Parathyroid adenoma (tissue), 2 donors: ENCODE measurements at regions not wholly inside any gene's neighbourhood (a gene's known extent, or its start where the extent isn't known, plus 50 kb on each side); places are given as distances from the start of the nearest gene placed in this dataset.

Source experiments
- H2AFZ ChIP-seq: fragments of 300-600 bp; sonication (generic); one replicate; pipeline ENCODE4 v1.7.0; 2017; ENCODE audit warnings: antibody characterized with exemption, mild to moderate bottlenecking
- H3K27ac ChIP-seq: fragments of 300-600 bp; sonication (generic); one replicate; pipeline ENCODE4 v1.7.0; 2017
- H3K27me3 ChIP-seq: fragments of 300-600 bp; sonication (generic); one replicate; pipeline ENCODE4 v1.7.0; 2017; ENCODE audit warnings: low read length; ENCODE audit not compliant: control insufficient read depth, insufficient read depth
- H3K36me3 ChIP-seq: fragments of 300-600 bp; sonication (generic); one replicate; pipeline ENCODE4 v1.7.0; 2017; ENCODE audit warnings: low read length; ENCODE audit not compliant: control insufficient read depth, insufficient read depth
- H3K4me1 ChIP-seq: fragments of 300-600 bp; sonication (generic); one replicate; pipeline ENCODE4 v1.7.0; 2017; ENCODE audit warnings: control low read depth
- H3K4me2 ChIP-seq: fragments of 300-600 bp; sonication (generic); one replicate; pipeline ENCODE4 v1.7.0; 2017; ENCODE audit warnings: low read length
- H3K4me3 ChIP-seq: fragments of 300-600 bp; sonication (generic); one replicate; pipeline ENCODE4 v1.7.0; 2017; ENCODE audit warnings: low read depth, low read length
- H3K79me2 ChIP-seq: fragments of 300-600 bp; sonication (generic); one replicate; pipeline ENCODE4 v1.7.0; 2017; ENCODE audit warnings: control low read depth
- H3K9ac ChIP-seq: fragments of 300-600 bp; sonication (generic); one replicate; pipeline ENCODE4 v1.7.0; 2017; ENCODE audit warnings: mild to moderate bottlenecking
- H3K9me3 ChIP-seq: fragments of 300-600 bp; sonication (generic); one replicate; pipeline ENCODE4 v1.7.0; 2017; ENCODE audit warnings: low read length; ENCODE audit not compliant: control insufficient read depth
- CTCF ChIP-seq: fragments of 300-600 bp; sonication (generic); IDR thresholded peaks from one replicate; pipeline ENCODE4 v1.7.0; 2017; ENCODE audit warnings: antibody characterized with exemption, mild to moderate bottlenecking
- donor health status: primary hyperparathyroidism.

- Histone ChIP-seq H2AFZ (no peak overlapping the region), H3K36me3 (no peaks in the 10 kb centered on the region), H3K4me1 (no peaks in the 10 kb centered on the region), H3K4me3 (no peak overlapping the region), H3K79me2 (no peaks in the 10 kb centered on the region), H3K4me2 (no peak overlapping the region), H3K27me3 (no peaks in the 10 kb centered on the region), H3K9ac (no peak overlapping the region), H3K9me3 (no peaks in the 10 kb centered on the region), H3K27ac (no peak overlapping the region)
- TF ChIP-seq CTCF = no peak
Measured at GRCh38 chr10:105605918-105606317, 964.8 kb downstream of the SORCS3 start.

- Histone ChIP-seq H3K4me2 (no peak overlapping the region), H3K4me3 (no peak overlapping the region), H3K9me3 (no peaks in the 10 kb centered on the region), H2AFZ (no peak overlapping the region), H3K27ac (no peak overlapping the region), H3K4me1 (no peaks in the 10 kb centered on the region), H3K79me2 (no peaks in the 10 kb centered on the region), H3K9ac (no peak overlapping the region), H3K27me3 (no peaks in the 10 kb centered on the region), H3K36me3 (no peaks in the 10 kb centered on the region)
- no peak for TF ChIP-seq CTCF
Measured at GRCh38 chr10:105605104-105605503, 964.0 kb downstream of the SORCS3 start.

GRCh38 chr10:105598207-105598606 is 957.1 kb downstream of the SORCS3 start:
- Histone ChIP-seq H3K36me3 (no peaks in the 10 kb centered on the region), H3K4me1 (no peaks in the 10 kb centered on the region), H3K27me3 (no peaks in the 10 kb centered on the region), H3K79me2 (no peaks in the 10 kb centered on the region), H2AFZ (no peak overlapping the region), H3K4me2 (no peak overlapping the region), H3K9me3 (no peaks in the 10 kb centered on the region), H3K27ac (no peak overlapping the region), H3K4me3 (no peak overlapping the region), H3K9ac (no peak overlapping the region)
- TF ChIP-seq CTCF = no peak

- no peak for TF ChIP-seq CTCF
- no peaks in the 10 kb centered on the region for H3K79me2 ChIP-seq
- no peaks in the 10 kb centered on the region for H3K9me3 ChIP-seq
- no peak overlapping the region for H2AFZ ChIP-seq
- no peaks in the 10 kb centered on the region for H3K27me3 ChIP-seq
- H3K4me2 ChIP-seq = no peak overlapping the region
- H3K9ac ChIP-seq = no peak overlapping the region
- H3K36me3 ChIP-seq = no peaks in the 10 kb centered on the region
- no peak overlapping the region for H3K4me3 ChIP-seq
- no peak overlapping the region for H3K27ac ChIP-seq
- no peaks in the 10 kb centered on the region for H3K4me1 ChIP-seq
Measured at GRCh38 chr10:105597312-105597711, 956.2 kb downstream of the SORCS3 start.

- Histone ChIP-seq H3K27ac (no peak overlapping the region), H3K4me3 (no peak overlapping the region), H3K79me2 (no peaks in the 10 kb centered on the region), H3K27me3 (no peaks in the 10 kb centered on the region), H3K4me2 (no peak overlapping the region), H2AFZ (no peak overlapping the region), H3K9me3 (no peaks in the 10 kb centered on the region), H3K36me3 (no peaks in the 10 kb centered on the region), H3K9ac (no peak overlapping the region), H3K4me1 (no peaks in the 10 kb centered on the region)
- TF ChIP-seq CTCF = no peak
Measured at GRCh38 chr10:105596749-105597148, 955.7 kb downstream of the SORCS3 start.
